Panc1 (cell line): ENCODE measurements at regions not wholly inside any gene's neighbourhood (a gene's known extent, or its start where the extent isn't known, plus 50 kb on each side); places are given as distances from the start of the nearest gene placed in this dataset.

Experiments
- CTCF ChIP-seq: fragments of 450-650 bp; IDR thresholded peaks from 2 replicates; pipeline ENCODE4 v1.5.1; 2017; ENCODE audit warnings: mild to moderate bottlenecking
- POLR2AphosphoS5 ChIP-seq: IDR thresholded peaks from 2 replicates; pipeline ENCODE4 v1.6.1; 2012; ENCODE audit warnings: mild to moderate bottlenecking, low read depth, low read length, moderate library complexity
- REST ChIP-seq, 2 experiments: IDR thresholded peaks; 2 replicates each; pipeline ENCODE4 v1.6.1; 2011 to 2012; ENCODE audit warnings: low read depth in 2 of 2, control low read depth in 1 of 2, low read length in 1 of 2, mild to moderate bottlenecking in 1 of 2, moderate library complexity in 1 of 2; ENCODE audit not compliant: insufficient read depth in 1 of 2
- TCF7L2 ChIP-seq: IDR thresholded peaks from 2 replicates; pipeline ENCODE4 v1.6.1; 2011; ENCODE audit warnings: mild to moderate bottlenecking, low read depth, low read length, inconsistent platforms

GRCh38 chr3:19060404-19060803 lies 87.9 kb upstream of the KCNH8 start:
- no peak for TF ChIP-seq CTCF
- TF ChIP-seq POLR2AphosphoS5 = no peak
- TF ChIP-seq REST (IDR thresholded peaks at IDR 0.05; ENCODE audit: insufficient read depth in 1 of 2, low read depth in 2 of 2, low read length in 1 of 2) = no peak
- no peak for TF ChIP-seq TCF7L2
